ENCODE measurements at regions not wholly inside any gene's neighbourhood (a gene's known extent, or its start where the extent isn't known, plus 50 kb on each side); places are given as distances from the start of the nearest gene placed in this dataset.

DNA sequence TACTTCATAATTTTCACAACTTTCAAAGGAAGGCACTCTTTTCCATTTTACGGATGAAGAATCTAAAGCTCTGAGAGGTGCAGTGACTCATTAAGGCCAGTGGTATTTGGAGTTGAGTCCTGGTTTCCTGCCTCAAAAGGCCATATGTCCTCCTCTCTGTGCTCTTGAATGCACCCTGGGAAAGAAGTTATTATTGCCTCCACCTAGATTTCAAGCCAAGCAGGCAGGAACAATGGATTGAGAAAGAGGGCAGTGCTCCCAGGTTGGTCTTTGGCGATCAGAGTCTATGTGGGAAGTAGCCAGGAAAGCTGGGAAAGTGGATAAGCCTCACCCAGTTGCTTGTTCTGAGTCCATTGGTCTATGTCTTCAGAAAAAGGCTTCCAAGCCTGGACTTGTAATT is 165.0 kb downstream of the MAFB start:
- Mint-ChIP-seq H3K9me3 (peaks cover 5% of the 10 kb centered on the region), H3K27me3 (peaks cover 13% of the 10 kb centered on the region), H3K27ac (no peak overlapping the region), H3K4me3 (no peak overlapping the region), H3K36me3 (ENCODE audit: low read depth) (no peaks in the 10 kb centered on the region), H3K4me1 (ENCODE audit: low read depth) (no peaks in the 10 kb centered on the region)
- ChIA-PET POLR2A (no interaction called here), CTCF (no interaction called here)
- Histone ChIP-seq H3K36me3 (ENCODE audit: insufficient read depth, low read length) (no peaks in the 10 kb centered on the region), H3K4me3 (ENCODE audit: low read length) (no peak overlapping the region), H3K27me3 (ENCODE audit: control insufficient read depth in 1 of 2, insufficient read depth in 2 of 2, low read length in 2 of 2) (no peaks in the 10 kb centered on the region), H3K27ac (ENCODE audit: low read depth in 1 of 2, low read length in 2 of 2) (no peak overlapping the region), H3K9me3 (ENCODE audit: control insufficient read depth in 1 of 2, insufficient read depth in 1 of 2, low read length in 2 of 2) (peaks cover 0 to 3% of the 10 kb centered on the region in 2 experiments), H3K4me1 (ENCODE audit: insufficient read depth, low read length) (no peaks in the 10 kb centered on the region)
- DNase-seq, result no peak
- ATAC-seq (ENCODE audit: poor library complexity), result no peak
- intact Hi-C loops (cut with DNase I, micrococcal nuclease), result no loop called here
- TF ChIP-seq, protein P1, sequence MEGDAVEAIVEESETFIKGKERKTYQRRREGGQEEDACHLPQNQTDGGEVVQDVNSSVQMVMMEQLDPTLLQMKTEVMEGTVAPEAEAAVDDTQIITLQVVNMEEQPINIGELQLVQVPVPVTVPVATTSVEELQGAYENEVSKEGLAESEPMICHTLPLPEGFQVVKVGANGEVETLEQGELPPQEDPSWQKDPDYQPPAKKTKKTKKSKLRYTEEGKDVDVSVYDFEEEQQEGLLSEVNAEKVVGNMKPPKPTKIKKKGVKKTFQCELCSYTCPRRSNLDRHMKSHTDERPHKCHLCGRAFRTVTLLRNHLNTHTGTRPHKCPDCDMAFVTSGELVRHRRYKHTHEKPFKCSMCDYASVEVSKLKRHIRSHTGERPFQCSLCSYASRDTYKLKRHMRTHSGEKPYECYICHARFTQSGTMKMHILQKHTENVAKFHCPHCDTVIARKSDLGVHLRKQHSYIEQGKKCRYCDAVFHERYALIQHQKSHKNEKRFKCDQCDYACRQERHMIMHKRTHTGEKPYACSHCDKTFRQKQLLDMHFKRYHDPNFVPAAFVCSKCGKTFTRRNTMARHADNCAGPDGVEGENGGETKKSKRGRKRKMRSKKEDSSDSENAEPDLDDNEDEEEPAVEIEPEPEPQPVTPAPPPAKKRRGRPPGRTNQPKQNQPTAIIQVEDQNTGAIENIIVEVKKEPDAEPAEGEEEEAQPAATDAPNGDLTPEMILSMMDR (IDR thresholded peaks at IDR 0.05), result no peak

DNA sequence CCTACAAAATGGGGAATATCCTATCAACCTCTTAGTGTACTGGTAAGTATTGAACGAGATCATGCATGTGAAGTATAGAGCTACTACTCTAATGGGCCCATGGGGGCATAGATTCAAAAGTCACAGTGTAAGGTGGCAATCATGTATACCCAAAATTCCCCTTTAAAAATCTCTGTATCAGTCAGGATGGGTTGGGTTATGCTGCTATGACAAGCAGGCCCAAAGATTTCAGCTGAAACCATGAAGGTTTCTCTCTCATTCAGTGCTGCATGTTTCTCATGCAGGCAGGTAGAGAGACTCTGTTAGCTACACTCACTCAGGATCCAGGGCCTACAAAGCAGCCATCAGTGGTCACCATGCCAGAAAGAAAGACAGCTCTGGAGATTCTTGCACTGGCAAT is 166.6 kb downstream of the MAFB start:
- Mint-ChIP-seq H3K4me1 (ENCODE audit: low read depth) (no peaks in the 10 kb centered on the region), H3K9me3 (peaks cover 5% of the 10 kb centered on the region), H3K27ac (no peak overlapping the region), H3K27me3 (peaks cover 13% of the 10 kb centered on the region), H3K4me3 (no peak overlapping the region), H3K36me3 (ENCODE audit: low read depth) (no peaks in the 10 kb centered on the region)
- Histone ChIP-seq H3K27me3 (ENCODE audit: control insufficient read depth in 1 of 2, insufficient read depth in 2 of 2, low read length in 2 of 2) (peaks cover 0 to 3% of the 10 kb centered on the region in 2 experiments), H3K36me3 (ENCODE audit: insufficient read depth, low read length) (no peaks in the 10 kb centered on the region), H3K4me1 (ENCODE audit: insufficient read depth, low read length) (no peaks in the 10 kb centered on the region), H3K4me3 (ENCODE audit: low read length) (no peak overlapping the region), H3K27ac (ENCODE audit: low read depth in 1 of 2, low read length in 2 of 2) (no peak overlapping the region), H3K9me3 (ENCODE audit: control insufficient read depth in 1 of 2, insufficient read depth in 1 of 2, low read length in 2 of 2) (peaks cover 0 to 3% of the 10 kb centered on the region in 2 experiments)
- POLR2A ChIA-PET, result no interaction called here
- no peak for ATAC-seq (ENCODE audit: poor library complexity)
- CTCF ChIA-PET, result no interaction called here
- DNase-seq, result no peak
- intact Hi-C loops (cut with DNase I, micrococcal nuclease), result no loop called here
- TF ChIP-seq, protein P1 (IDR thresholded peaks at IDR 0.05), result no peak

DNA sequence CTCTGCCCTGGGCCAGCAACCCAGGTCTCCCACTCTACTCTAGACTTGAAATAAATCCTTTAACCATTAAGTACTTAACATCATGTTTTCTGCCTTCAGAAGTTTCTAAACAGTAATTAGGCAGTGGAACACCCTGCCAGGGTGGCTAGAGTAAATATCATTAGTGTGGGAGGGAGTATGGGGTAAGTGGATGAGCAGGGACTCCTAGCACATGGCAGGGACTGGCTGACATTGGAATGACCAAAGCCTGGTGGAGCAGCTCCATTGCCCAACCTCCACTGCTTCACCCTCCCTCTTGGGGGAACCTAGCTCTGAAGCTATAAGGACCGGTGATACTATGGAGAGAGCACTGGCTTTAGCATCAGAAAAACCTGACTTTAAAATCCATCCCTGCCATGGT is 167.1 kb downstream of the MAFB start:
- peaks cover 13% of the 10 kb centered on the region for H3K27me3 Mint-ChIP-seq
- Histone ChIP-seq H3K27ac (ENCODE audit: low read depth in 1 of 2, low read length in 2 of 2) (no peak overlapping the region), H3K27me3 (ENCODE audit: control insufficient read depth in 1 of 2, insufficient read depth in 2 of 2, low read length in 2 of 2) (peaks cover 0 to 3% of the 10 kb centered on the region in 2 experiments), H3K4me3 (ENCODE audit: low read length) (no peak overlapping the region), H3K4me1 (ENCODE audit: insufficient read depth, low read length) (no peaks in the 10 kb centered on the region), H3K36me3 (ENCODE audit: insufficient read depth, low read length) (no peaks in the 10 kb centered on the region), H3K9me3 (ENCODE audit: control insufficient read depth in 1 of 2, insufficient read depth in 1 of 2, low read length in 2 of 2) (peaks cover 0 to 3% of the 10 kb centered on the region in 2 experiments)
- intact Hi-C loops (cut with DNase I, micrococcal nuclease), result no loop called here
- H3K36me3 Mint-ChIP-seq (ENCODE audit: low read depth), result no peaks in the 10 kb centered on the region
- DNase-seq, result no peak
- no peaks in the 10 kb centered on the region for H3K4me1 Mint-ChIP-seq (ENCODE audit: low read depth)
- no peak overlapping the region for H3K4me3 Mint-ChIP-seq
- no peak overlapping the region for H3K27ac Mint-ChIP-seq
- ATAC-seq (ENCODE audit: poor library complexity), result no peak
- POLR2A ChIA-PET, result no interaction called here
- TF ChIP-seq, protein P1 (IDR thresholded peaks at IDR 0.05), result no peak
- CTCF ChIA-PET, result no interaction called here
- peaks cover 5% of the 10 kb centered on the region for H3K9me3 Mint-ChIP-seq
